Stimulated activated CD8-positive, alpha-beta memory T cell treated with anti-CD3 and anti-CD28 coated beads, Interleukin-12 subunit alpha, Interleukin-12 subunit beta, amount 100 ng/mL, for 1 hour (primary cell): ENCODE measurements at regions not wholly inside any gene's neighbourhood (a gene's known extent, or its start where the extent isn't known, plus 50 kb on each side); places are given as distances from the start of the nearest gene placed in this dataset.
"Not testable (repeated sequence)": the region's sequence is repeated elsewhere in the genome, so short reads cannot be mapped to it uniquely, and the experiment has no call there.

Experiments
- DNase-seq: peaks from one replicate; pipeline ENCODE4 v3.0.0-alpha.2; 2020; ENCODE audit warnings: low read depth

DNA sequence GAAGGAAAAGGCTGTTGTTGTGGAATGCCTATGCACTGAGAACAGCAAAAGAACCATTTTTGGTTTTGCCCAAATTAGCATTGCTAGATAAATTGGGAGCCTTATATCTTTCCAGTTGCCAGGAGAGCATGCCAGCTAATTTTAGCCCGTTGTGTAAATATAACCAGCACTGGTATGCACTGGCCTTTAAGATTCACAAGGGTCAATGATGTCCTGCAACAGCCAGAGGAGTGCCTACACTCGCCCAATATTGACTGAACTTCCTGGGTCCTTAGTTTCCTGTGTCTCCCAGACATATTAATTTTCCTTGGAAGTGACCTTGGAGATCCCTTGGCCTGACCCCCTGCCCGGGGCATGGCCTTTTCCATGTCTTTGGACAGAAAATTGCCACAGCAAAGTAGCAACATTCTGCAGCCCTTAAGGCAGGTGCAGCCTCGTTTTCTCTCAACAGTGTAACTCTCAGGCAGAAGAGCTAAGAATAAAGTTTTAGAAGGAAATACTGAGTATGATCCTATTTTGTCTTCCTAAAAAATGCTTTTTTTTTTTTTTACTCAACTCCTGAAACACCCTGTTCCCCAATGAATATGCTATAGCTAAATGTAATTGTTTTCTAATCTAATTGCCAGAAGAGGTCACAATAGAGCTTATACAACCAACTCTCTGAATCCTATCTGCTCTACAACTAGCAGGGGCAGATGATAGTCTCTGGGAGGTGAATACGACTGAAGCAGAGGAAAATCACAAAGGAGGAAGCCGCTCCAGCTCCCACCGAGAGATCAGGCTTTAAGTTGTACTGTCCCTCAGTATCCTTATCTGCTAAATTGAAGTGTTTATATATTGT is 131.9 kb upstream of the PCGF5 start:
- DNase-seq: no peak

GRCh38 chr10:91090761-91091529 is 129.5 kb upstream of the PCGF5 start:
- DNase-seq: no peak

GRCh38 chr10:91091780-91092179 is 128.7 kb upstream of the PCGF5 start:
- DNase-seq: no peak

DNA sequence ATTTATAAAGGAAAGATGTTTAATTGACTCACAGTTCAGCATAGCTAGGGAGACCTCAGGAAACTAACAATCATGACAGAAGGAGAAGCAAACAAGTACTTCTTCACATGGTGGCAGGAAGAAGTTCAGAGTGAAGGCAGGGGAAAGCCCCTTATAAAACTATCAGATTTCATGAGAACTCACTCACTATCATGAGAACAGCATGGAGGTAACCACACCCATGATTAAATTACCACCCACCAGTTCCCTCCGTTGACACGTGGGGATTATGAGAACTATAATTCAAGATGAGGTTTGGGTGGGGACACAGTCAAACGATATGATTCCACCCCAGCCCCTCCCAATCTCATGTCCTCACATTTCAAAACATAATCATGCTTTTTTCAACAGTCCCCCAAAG is 124.2 kb upstream of the PCGF5 start:
- DNase-seq: no peak

- DNase-seq: no peak
Measured at GRCh38 chr10:91097313-91097712, 123.2 kb upstream of the PCGF5 start.

DNA sequence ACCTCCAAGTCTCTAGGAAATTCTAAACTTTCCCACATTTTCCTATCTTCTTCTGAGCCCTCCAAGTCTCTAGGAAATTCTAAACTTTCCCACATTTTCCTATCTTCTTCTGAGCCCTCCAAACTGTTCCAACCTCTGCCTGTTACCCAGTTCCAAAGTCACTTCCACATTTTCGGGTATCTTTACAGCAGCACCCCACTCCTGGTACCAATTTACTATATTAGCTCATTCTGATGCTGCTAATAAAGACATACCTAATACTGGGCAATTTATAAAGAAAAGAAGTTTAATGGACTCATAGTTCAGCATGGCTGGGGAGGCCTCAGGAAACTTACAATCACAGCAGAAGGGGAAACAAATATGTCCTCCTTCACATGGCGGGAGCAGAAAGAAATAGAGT is 122.4 kb upstream of the PCGF5 start:
- DNase-seq: not testable (repeated sequence)

DNA sequence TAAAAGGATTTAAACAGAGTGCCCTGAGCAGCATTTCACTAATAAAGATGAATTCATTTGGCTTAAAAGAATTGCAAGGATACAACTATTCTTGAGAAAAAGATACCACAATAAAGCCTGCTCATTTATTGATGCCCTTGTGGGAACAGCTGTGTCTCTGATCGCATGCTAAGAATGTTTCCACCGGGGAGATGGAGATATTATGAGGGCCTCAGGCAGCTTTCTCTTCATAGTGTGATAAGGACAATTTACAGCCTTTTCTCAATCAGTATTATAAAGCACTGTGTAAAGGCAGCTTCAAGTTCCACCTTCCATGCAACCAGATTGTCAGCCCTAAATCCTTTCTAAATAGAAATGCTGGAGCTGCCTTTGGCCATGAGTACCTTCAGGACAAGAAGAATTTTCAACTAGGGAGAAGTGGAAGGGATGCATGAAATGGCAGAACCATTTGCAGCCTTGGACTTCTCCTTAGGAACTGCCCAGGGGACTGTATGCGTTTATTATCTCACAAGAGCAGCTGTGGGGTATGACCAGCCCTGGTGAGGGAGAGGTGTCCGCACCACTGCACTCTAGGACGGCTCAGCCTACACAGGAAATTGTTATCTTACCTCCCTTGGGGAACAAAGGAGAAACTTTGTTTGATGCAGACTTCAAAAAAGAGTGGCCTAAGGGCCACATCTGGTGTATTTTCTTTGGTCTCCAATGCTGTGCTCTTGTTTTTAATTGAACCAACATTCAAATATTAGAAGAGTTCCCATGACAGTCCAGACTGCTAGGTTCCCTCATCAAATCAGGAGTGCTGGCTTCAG is 116.9 kb upstream of the PCGF5 start:
- DNase-seq: no peak

DNA sequence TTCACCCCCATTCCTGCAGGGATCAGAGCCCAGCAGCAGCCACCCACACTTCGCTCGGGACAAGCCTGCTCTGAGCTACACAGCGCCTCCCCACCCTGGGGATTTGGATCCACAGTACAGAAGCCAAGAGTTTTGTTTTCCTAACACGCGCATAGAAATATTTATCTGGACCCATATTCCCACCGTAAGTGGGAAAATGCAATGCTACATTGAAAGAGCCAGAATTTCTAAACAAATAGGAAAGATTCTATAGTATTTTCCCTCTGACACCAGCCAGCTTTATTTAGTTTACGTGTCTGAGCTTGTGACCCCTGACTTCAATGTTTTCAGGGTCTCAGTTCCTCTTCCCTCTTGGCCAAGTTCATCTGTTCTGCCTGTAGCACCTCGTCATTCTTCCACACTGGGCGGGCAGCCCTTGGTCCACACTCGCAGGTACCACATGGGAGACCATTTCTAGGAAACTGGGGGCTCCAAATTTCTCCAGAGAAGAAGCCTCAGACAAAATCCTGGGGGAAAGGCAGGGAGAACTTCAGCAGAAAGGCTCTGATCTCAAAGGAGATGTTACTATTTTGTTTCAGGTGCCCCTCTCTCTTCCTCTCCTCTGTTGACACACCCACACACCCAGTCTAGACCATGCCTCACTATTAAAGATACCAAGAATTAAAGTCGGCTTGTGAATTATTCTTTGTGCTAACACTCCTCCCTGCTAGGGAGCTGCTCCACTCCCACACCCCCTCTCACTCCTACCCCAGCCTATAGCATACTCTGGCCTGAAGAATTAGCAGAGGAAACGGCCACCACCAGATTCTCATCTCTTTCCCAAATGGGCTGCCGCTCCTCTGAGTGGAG is 116.0 kb upstream of the PCGF5 start:
- no peak for DNase-seq

DNA sequence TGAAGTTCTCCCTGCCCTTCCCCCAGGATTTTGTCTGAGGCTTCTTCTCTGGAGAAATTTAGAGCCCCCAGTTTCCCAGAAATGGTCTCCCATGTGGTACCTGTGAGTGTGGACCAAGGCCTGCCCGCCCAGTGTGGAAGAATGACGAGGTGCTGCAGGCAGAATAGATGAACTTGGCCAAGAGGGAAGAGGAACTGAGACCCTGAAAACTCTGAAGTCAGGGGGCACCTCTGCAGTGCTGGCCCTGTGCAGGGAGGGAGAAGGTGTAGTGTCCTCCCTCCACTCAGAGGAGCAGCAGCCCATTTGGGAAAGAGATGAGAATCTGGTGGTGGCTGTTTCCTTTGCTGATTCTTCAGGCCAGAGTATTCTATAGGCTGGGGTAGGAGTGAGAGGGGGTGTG is 115.2 kb upstream of the PCGF5 start:
- no peak for DNase-seq

DNA sequence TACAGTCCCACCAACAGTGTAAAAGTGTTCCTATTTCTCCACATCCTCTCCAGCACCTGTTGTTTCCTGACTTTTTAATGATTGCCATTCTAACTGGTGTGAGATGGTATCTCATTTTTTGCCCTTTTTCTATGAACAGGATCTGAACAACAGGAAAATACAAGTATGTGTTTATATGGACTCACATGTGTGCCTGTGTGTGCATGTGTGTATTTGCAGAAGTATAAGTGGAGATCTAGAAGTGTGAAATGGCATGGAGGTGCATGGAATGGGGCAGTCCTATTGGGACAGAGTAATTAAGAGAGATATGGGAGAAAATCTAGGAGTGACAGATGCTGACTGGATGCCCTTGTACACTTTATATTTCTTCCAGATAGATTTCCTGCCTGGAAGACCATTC is 111.6 kb upstream of the PCGF5 start:
- no peak for DNase-seq

DNA sequence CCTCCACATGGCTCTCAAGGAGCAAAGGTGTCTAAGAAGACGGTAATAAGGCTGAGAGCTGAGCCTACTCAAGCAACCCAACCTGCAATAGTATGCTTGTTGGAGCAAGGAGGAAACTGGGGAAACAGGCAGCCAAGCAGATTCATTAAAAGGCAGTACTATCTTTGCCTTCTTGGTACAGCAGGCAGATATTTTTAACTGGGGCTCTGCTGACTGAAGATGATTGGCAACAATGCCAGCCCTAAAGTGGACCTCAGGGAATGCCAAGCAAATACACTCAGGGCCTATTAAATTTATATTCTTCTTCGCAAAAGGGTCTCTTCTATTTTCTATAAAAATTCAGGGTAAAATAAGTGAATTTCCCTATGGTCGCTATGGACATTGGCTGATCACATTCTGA is 109.4 kb upstream of the PCGF5 start:
- DNase-seq: no peak

- DNase-seq: no peak
Measured at GRCh38 chr10:91115618-91116390, 104.7 kb upstream of the PCGF5 start.

GRCh38 chr10:91117505-91117904 is 103.0 kb upstream of the PCGF5 start:
- DNase-seq: no peak

GRCh38 chr10:91120348-91120747 is 100.1 kb upstream of the PCGF5 start:
- DNase-seq: no peak

GRCh38 chr10:91123261-91123660 is 97.2 kb upstream of the PCGF5 start:
- DNase-seq: no peak

DNA sequence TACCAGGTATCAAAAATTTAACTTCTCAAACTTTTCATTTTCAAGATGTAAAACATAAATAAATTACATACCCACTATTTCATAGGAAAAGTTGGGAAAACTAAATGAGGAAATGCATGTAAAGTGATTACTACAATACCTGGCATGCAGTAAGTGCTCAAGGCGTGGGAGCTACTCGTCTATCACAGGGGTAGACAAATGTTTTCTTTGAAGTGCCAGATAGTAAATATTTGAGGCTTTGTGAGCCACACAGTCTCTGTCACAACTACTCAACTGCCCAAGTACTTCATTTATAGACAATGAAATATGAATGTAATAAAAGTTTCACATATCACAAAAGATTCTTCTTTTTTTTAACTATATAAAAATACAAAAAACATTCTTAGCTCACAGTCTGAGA is 96.4 kb upstream of the PCGF5 start:
- no peak for DNase-seq

GRCh38 chr10:91126471-91126870 is 94.0 kb upstream of the PCGF5 start:
- DNase-seq: no peak

DNA sequence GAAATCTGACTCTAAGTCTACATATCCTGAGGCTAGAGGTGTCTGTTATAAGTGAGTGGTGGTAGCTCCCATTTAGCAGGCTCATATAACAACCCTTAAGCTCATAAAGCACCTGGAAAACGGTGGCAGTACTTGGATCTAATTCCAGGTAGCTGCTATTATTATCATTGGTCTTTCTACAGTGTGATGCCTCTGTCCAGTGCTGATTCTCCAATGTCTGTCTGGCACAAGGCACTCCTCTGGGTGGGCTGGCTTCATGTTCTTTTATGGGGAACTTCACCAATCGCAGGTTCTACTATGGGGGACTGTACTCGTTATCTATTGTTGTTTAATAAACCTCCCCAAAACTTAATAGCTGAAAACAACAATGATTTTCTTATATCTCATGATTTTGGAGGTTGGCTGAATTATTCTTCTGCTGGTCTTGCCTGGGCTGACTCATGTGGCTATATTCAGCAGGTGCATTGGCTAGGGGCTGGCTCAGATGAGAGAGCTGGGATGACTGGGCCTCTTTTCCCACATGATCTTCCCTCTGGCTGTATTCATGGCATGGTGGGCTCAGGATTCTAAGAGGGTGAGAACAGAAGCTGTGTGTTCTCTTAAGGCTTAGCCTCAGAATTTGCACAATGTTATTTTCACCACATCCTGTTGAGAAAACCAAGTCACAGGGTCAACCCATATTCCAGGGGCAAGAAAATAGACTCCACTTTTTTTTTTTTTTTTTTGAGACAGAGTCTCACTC is 93.0 kb upstream of the PCGF5 start:
- no peak for DNase-seq

- no peak for DNase-seq
Measured at GRCh38 chr10:91135113-91135512, 85.3 kb upstream of the PCGF5 start.

- DNase-seq: no peak
Measured at GRCh38 chr10:91137011-91137643, 83.3 kb upstream of the PCGF5 start.
